Stimulated activated CD4-positive, alpha-beta T cell treated with anti-CD3 and anti-CD28 coated beads, Interleukin-12 subunit alpha, Interleukin-12 subunit beta, amount 100 ng/mL, for 24 hours (primary cell): ENCODE measurements at regions not wholly inside any gene's neighbourhood (a gene's known extent, or its start where the extent isn't known, plus 50 kb on each side); places are given as distances from the start of the nearest gene placed in this dataset.
"Not testable (repeated sequence)": the region's sequence is repeated elsewhere in the genome, so short reads cannot be mapped to it uniquely, and the experiment has no call there.

Experiments used
- DNase-seq, 2 experiments: peaks; one replicate each; pipeline ENCODE4 v3.0.0-alpha.2; 2020; ENCODE audit warnings: low read depth in 2 of 2

GRCh38 chr9:73095425-73095824 is 56.2 kb upstream of the ANXA1 start:
- no peak for DNase-seq

GRCh38 chr9:73093740-73094379 is 57.8 kb upstream of the ANXA1 start:
- DNase-seq, result no peak

GRCh38 chr9:73093016-73093739 is 58.5 kb upstream of the ANXA1 start:
- no peak for DNase-seq

GRCh38 chr9:73091909-73092308 is 59.8 kb upstream of the ANXA1 start:
- no peak for DNase-seq

- DNase-seq, result no peak
These were observed 61.5 kb upstream of the ANXA1 start for GRCh38 chr9:73090214-73090613.

GRCh38 chr9:73089304-73089985 is 62.2 kb upstream of the ANXA1 start:
- DNase-seq, result no peak

GRCh38 chr9:73087876-73088275 is 63.8 kb upstream of the ANXA1 start:
- DNase-seq, result not testable (repeated sequence)

GRCh38 chr9:73083519-73083918 is 68.1 kb upstream of the ANXA1 start:
- no peak for DNase-seq

GRCh38 chr9:73081979-73082657 is 69.5 kb upstream of the ANXA1 start:
- no peak for DNase-seq

GRCh38 chr9:73080110-73080694 is 71.5 kb upstream of the ANXA1 start:
- DNase-seq, result no peak

- DNase-seq, result no peak
These were observed 72.3 kb upstream of the ANXA1 start for GRCh38 chr9:73079326-73079725.

GRCh38 chr9:73077625-73078030 is 74.0 kb upstream of the ANXA1 start:
- no peak for DNase-seq

GRCh38 chr9:73076970-73077369 is 74.7 kb upstream of the ANXA1 start:
- no peak for DNase-seq

GRCh38 chr9:73074176-73074708 is 77.4 kb upstream of the ANXA1 start:
- DNase-seq, result no peak

- DNase-seq, result no peak
These were observed 78.1 kb upstream of the ANXA1 start for GRCh38 chr9:73073337-73074175.

- DNase-seq, result no peak
These were observed 84.6 kb upstream of the ANXA1 start for GRCh38 chr9:73067074-73067473.

GRCh38 chr9:73065439-73065838 is 86.2 kb upstream of the ANXA1 start:
- DNase-seq, result no peak

- DNase-seq, result no peak
These were observed 87.3 kb upstream of the ANXA1 start for GRCh38 chr9:73064315-73064714.

GRCh38 chr9:73061146-73061545 is 90.5 kb upstream of the ANXA1 start:
- DNase-seq, result no peak

- DNase-seq, result no peak
These were observed 92.4 kb upstream of the ANXA1 start for GRCh38 chr9:73059247-73059646.

- no peak for DNase-seq
These were observed 95.4 kb upstream of the ANXA1 start for GRCh38 chr9:73056245-73056644.
